HepG2 (cell line): ENCODE measurements at regions not wholly inside any gene's neighbourhood (a gene's known extent, or its start where the extent isn't known, plus 50 kb on each side); places are given as distances from the start of the nearest gene placed in this dataset.

Experiments used
- BCL6 ChIP-seq: IDR thresholded peaks from 2 replicates; pipeline ENCODE4 v1.6.1; 2016; ENCODE audit warnings: missing genetic modification reagents, missing compliant biosample characterization
- GFI1 ChIP-seq: sonication (generic); formaldehyde crosslinking; IDR thresholded peaks from 2 replicates; pipeline ENCODE4 v1.5.0; 2020; ENCODE audit warnings: missing genetic modification reagents, mild to moderate bottlenecking, borderline replicate concordance
- SP2 ChIP-seq: sonication (generic); formaldehyde crosslinking; IDR thresholded peaks from 2 replicates; pipeline ENCODE4 v1.5.1; 2020; ENCODE audit warnings: mild to moderate bottlenecking, missing genetic modification reagents
- TF ChIP-seq, protein P1 (sequence below): IDR thresholded peaks from 2 replicates; pipeline ENCODE4 v1.6.1; 2012; ENCODE audit warnings: low read length, improper control_type of control experiment
- TF ChIP-seq, protein P2 (sequence below): sonication (generic); formaldehyde crosslinking; conservative IDR thresholded peaks from 2 replicates; pipeline ENCODE4 v1.8.1; 2023; ENCODE audit warnings: missing genetic modification reagents
- TF ChIP-seq, protein P3 (sequence below): sonication (generic); formaldehyde crosslinking; IDR thresholded peaks from 2 replicates; pipeline ENCODE4 v1.5.0; 2020; ENCODE audit warnings: mild to moderate bottlenecking, missing genetic modification reagents, moderate library complexity

DNA sequence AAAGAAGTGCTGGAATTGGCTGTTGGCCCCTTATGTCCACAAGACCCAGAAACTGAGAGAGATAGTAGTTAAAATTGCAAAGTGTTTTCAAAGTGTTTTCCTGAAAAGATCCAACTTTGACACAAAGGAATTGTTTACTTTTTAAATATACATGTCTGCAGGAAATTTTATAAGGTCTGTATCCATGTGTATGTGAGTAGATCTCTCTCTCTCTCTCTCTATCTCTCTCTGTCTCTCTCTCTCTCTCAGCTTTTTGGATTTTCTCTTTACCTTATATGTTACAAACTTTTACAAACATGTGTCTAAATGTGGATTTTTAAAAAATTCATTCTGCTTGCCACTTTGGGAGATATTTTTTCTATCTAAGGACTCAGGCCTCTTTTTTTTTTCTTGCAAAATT is 358.6 kb downstream of the SIPA1L2 start:
- TF ChIP-seq, protein P1, sequence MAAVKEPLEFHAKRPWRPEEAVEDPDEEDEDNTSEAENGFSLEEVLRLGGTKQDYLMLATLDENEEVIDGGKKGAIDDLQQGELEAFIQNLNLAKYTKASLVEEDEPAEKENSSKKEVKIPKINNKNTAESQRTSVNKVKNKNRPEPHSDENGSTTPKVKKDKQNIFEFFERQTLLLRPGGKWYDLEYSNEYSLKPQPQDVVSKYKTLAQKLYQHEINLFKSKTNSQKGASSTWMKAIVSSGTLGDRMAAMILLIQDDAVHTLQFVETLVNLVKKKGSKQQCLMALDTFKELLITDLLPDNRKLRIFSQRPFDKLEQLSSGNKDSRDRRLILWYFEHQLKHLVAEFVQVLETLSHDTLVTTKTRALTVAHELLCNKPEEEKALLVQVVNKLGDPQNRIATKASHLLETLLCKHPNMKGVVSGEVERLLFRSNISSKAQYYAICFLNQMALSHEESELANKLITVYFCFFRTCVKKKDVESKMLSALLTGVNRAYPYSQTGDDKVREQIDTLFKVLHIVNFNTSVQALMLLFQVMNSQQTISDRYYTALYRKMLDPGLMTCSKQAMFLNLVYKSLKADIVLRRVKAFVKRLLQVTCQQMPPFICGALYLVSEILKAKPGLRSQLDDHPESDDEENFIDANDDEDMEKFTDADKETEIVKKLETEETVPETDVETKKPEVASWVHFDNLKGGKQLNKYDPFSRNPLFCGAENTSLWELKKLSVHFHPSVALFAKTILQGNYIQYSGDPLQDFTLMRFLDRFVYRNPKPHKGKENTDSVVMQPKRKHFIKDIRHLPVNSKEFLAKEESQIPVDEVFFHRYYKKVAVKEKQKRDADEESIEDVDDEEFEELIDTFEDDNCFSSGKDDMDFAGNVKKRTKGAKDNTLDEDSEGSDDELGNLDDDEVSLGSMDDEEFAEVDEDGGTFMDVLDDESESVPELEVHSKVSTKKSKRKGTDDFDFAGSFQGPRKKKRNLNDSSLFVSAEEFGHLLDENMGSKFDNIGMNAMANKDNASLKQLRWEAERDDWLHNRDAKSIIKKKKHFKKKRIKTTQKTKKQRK, result no peak
- no peak for TF ChIP-seq BCL6 (CRISPR knock-in tag)
- no peak for TF ChIP-seq SP2 (CRISPR knock-in tag)
- no peak for TF ChIP-seq GFI1 (CRISPR knock-in tag)
- TF ChIP-seq, protein P2, sequence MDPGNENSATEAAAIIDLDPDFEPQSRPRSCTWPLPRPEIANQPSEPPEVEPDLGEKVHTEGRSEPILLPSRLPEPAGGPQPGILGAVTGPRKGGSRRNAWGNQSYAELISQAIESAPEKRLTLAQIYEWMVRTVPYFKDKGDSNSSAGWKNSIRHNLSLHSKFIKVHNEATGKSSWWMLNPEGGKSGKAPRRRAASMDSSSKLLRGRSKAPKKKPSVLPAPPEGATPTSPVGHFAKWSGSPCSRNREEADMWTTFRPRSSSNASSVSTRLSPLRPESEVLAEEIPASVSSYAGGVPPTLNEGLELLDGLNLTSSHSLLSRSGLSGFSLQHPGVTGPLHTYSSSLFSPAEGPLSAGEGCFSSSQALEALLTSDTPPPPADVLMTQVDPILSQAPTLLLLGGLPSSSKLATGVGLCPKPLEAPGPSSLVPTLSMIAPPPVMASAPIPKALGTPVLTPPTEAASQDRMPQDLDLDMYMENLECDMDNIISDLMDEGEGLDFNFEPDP (CRISPR knock-in tag), result no peak
- TF ChIP-seq, protein P3, sequence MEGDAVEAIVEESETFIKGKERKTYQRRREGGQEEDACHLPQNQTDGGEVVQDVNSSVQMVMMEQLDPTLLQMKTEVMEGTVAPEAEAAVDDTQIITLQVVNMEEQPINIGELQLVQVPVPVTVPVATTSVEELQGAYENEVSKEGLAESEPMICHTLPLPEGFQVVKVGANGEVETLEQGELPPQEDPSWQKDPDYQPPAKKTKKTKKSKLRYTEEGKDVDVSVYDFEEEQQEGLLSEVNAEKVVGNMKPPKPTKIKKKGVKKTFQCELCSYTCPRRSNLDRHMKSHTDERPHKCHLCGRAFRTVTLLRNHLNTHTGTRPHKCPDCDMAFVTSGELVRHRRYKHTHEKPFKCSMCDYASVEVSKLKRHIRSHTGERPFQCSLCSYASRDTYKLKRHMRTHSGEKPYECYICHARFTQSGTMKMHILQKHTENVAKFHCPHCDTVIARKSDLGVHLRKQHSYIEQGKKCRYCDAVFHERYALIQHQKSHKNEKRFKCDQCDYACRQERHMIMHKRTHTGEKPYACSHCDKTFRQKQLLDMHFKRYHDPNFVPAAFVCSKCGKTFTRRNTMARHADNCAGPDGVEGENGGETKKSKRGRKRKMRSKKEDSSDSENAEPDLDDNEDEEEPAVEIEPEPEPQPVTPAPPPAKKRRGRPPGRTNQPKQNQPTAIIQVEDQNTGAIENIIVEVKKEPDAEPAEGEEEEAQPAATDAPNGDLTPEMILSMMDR (CRISPR knock-in tag), result no peak
